SK-N-SH (cell line): ENCODE measurements at regions not wholly inside any gene's neighbourhood (a gene's known extent, or its start where the extent isn't known, plus 50 kb on each side); places are given as distances from the start of the nearest gene placed in this dataset.

Experiments
- CTCF ChIA-PET: fragments of 300-600, 350-600 bp; formaldehyde crosslinking; extraction: SDS; loops from one replicate; lab custom pipeline; 2021; lab: Yijun Ruan, JAX
- POLR2A ChIA-PET: fragments of 350-600 bp; sonication (Branson Sonifier 250); formaldehyde crosslinking; extraction: SDS; loops from one replicate; lab custom pipeline; 2020; ENCODE audit warnings: antibody characterized with exemption, inconsistent platforms; lab: Yijun Ruan, JAX
- DNase-seq: peaks from one replicate; pipeline ENCODE4 v3.0.0; 2012
- H2AFZ ChIP-seq: fragments of 200-600 bp; sonication (generic); 2 replicates; pipeline ENCODE4 v1.8.1; 2016; ENCODE audit warnings: antibody characterized with exemption, mild to moderate bottlenecking, low read depth
- H3F3A ChIP-seq: fragments of 200-600 bp; sonication (generic); replicated peaks from 2 replicates; pipeline ENCODE3; 2016; ENCODE audit warnings: antibody characterized with exemption, mild to moderate bottlenecking; ENCODE audit not compliant: insufficient read depth
- H3K27ac ChIP-seq, 2 experiments: fragments of 200-500 bp in 1 of 2; fragments of 200-600 bp in 1 of 2; sonication (Bioruptor generic) in 1 of 2; sonication (generic), shearing (Covaris generic) in 1 of 2; 2 replicates each; pipeline versions ENCODE4 v1.5.1 to v1.6.1; 2014 to 2016; ENCODE audit warnings: low read depth in 2 of 2, inconsistent platforms in 1 of 2, low read length in 1 of 2, mild to moderate bottlenecking in 1 of 2, mixed read lengths in 1 of 2
- H3K27me3 ChIP-seq: fragments of 200-600 bp; sonication (generic), shearing (Covaris generic); 2 replicates; pipeline ENCODE4 v1.6.1; 2016; ENCODE audit warnings: mixed run types; ENCODE audit not compliant: insufficient read depth
- H3K36me3 ChIP-seq, 2 experiments: fragments of 200-500 bp in 1 of 2; fragments of 200-600 bp in 1 of 2; sonication (Bioruptor generic) in 1 of 2; sonication (generic) in 1 of 2; replicated peaks in 1 of 2; 2 replicates each; pipeline versions ENCODE3 to v1.5.1; 2014 to 2016; ENCODE audit warnings: low read length in 1 of 2, mild to moderate bottlenecking in 1 of 2; ENCODE audit not compliant: insufficient read depth in 2 of 2, control insufficient read depth in 1 of 2
- H3K4me1 ChIP-seq, 2 experiments: fragments of 200-500 bp in 1 of 2; fragments of 200-600 bp in 1 of 2; sonication (Bioruptor generic) in 1 of 2; sonication (generic), shearing (Covaris generic) in 1 of 2; 2 replicates each; pipeline versions ENCODE4 v1.5.1 to v1.6.1; 2014 to 2016; ENCODE audit warnings: low read depth in 1 of 2, low read length in 1 of 2, mixed run types in 1 of 2; ENCODE audit not compliant: insufficient read depth in 2 of 2, control insufficient read depth in 1 of 2
- H3K4me2 ChIP-seq: fragments of 200-600 bp; sonication (generic), shearing (Covaris generic); 2 replicates; pipeline ENCODE4 v1.6.1; 2017; ENCODE audit warnings: mixed run types
- H3K4me3 ChIP-seq, 2 experiments: fragments of 200-500 bp in 1 of 2; fragments of 200-600 bp in 1 of 2; sonication (Bioruptor generic) in 1 of 2; sonication (generic), shearing (Covaris generic) in 1 of 2; 2 replicates each; pipeline versions ENCODE4 v1.5.1 to v1.8.1; 2014 to 2016; ENCODE audit warnings: low read depth in 2 of 2, inconsistent platforms in 1 of 2, low read length in 1 of 2, mild to moderate bottlenecking in 1 of 2, mixed read lengths in 1 of 2, moderate library complexity in 1 of 2
- H3K79me2 ChIP-seq: fragments of 200-600 bp; sonication (generic); 2 replicates; pipeline ENCODE4 v1.8.1; 2017; ENCODE audit warnings: mild to moderate bottlenecking; ENCODE audit not compliant: insufficient read depth
- H3K9ac ChIP-seq: fragments of 200-600 bp; sonication (generic); 2 replicates; pipeline ENCODE4 v1.6.1; 2017; ENCODE audit warnings: mixed run types
- H3K9me2 ChIP-seq: fragments of 200-600 bp; sonication (generic); 2 replicates; pipeline ENCODE4 v1.6.1; 2017; ENCODE audit warnings: mixed run types
- H3K9me3 ChIP-seq: fragments of 200-600 bp; sonication (generic); 2 replicates; pipeline ENCODE4 v1.6.1; 2017; ENCODE audit warnings: mixed run types, mild to moderate bottlenecking, moderate library complexity
- H4K20me1 ChIP-seq: fragments of 200-600 bp; sonication (generic); 2 replicates; pipeline ENCODE4 v1.6.1; 2017; ENCODE audit warnings: mild to moderate bottlenecking, mixed run types; ENCODE audit not compliant: insufficient read depth
- JUND ChIP-seq: IDR thresholded peaks from 2 replicates; pipeline ENCODE4 v1.4.0; 2012
- NFIC ChIP-seq: IDR thresholded peaks from 2 replicates; pipeline ENCODE4 v1.4.0; 2012; ENCODE audit warnings: borderline replicate concordance
- PBX3 ChIP-seq: IDR thresholded peaks from 2 replicates; pipeline ENCODE4; 2012
- POLR2AphosphoS5 ChIP-seq: IDR thresholded peaks from 2 replicates; pipeline ENCODE4 v1.6.1; 2012; ENCODE audit warnings: low read depth, low read length
- RAD21 ChIP-seq: IDR thresholded peaks from 2 replicates; pipeline ENCODE4 v1.6.1; 2012; ENCODE audit warnings: mild to moderate bottlenecking, low read length
- RFX5 ChIP-seq: IDR thresholded peaks from 2 replicates; pipeline ENCODE4 v1.6.1; 2012; ENCODE audit warnings: mild to moderate bottlenecking, improper control_type of control experiment, low read length
- RXRA ChIP-seq: IDR thresholded peaks from 2 replicates; pipeline ENCODE4 v1.4.0; 2012; ENCODE audit warnings: low read depth, mild to moderate bottlenecking, borderline replicate concordance
- SIN3A ChIP-seq: IDR thresholded peaks from 2 replicates; pipeline ENCODE4 v1.6.1; 2012; ENCODE audit warnings: low read depth, mild to moderate bottlenecking, low read length, moderate library complexity, borderline replicate concordance
- TAF1 ChIP-seq: IDR thresholded peaks from 2 replicates; pipeline ENCODE4 v1.6.1; 2012; ENCODE audit warnings: low read depth, mild to moderate bottlenecking, low read length, moderate library complexity, borderline replicate concordance
- TCF12 ChIP-seq: IDR thresholded peaks from 2 replicates; pipeline ENCODE4 v1.4.0; 2012
- TEAD4 ChIP-seq: IDR thresholded peaks from 2 replicates; pipeline ENCODE4 v1.4.0; 2012; ENCODE audit warnings: mild to moderate bottlenecking, borderline replicate concordance; ENCODE audit not compliant: insufficient read depth
- ZBTB33 ChIP-seq: IDR thresholded peaks from 2 replicates; pipeline ENCODE4 v1.4.0; 2012; ENCODE audit warnings: low read depth, borderline replicate concordance
- WGBS: methylation state at CpG from one replicate; pipeline ENCODE4 v1.1.6; 2017; ENCODE audit warnings: low lambda C conversion rate; 5-methylcytosine and 5-hydroxymethylcytosine counted together
- TF ChIP-seq, protein P1 (sequence below): fragments of 200-600 bp; sonication (generic); IDR thresholded peaks from 2 replicates; pipeline ENCODE4 v1.6.1; 2017; ENCODE audit warnings: antibody characterized with exemption, mild to moderate bottlenecking, moderate library complexity

DNA sequence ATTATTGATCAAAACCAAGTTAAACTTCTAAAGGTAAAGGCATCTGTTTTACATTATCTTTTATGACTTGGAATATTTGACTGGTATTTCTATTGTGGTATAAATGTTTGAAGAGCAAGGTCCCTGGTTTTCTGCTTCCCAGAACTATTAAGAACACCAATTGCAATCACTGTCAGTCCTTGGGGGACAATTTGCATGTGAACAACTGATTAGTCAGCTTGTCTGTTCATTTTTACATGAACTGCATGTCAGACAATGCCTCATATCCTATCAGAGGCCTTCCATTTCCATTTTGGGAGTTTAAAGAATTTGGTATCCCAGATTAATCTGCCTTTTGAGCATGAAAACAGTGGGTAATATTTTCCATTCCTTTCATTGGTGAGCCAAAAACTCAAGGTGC is 654.9 kb upstream of the USP24 start:
- H3K4me2 ChIP-seq: no peak overlapping the region
- no peaks in the 10 kb centered on the region for H3K9me2 ChIP-seq
- H3K79me2 ChIP-seq: no peaks in the 10 kb centered on the region
- H3K36me3 ChIP-seq: no peaks in the 10 kb centered on the region
- TF ChIP-seq, protein P1, sequence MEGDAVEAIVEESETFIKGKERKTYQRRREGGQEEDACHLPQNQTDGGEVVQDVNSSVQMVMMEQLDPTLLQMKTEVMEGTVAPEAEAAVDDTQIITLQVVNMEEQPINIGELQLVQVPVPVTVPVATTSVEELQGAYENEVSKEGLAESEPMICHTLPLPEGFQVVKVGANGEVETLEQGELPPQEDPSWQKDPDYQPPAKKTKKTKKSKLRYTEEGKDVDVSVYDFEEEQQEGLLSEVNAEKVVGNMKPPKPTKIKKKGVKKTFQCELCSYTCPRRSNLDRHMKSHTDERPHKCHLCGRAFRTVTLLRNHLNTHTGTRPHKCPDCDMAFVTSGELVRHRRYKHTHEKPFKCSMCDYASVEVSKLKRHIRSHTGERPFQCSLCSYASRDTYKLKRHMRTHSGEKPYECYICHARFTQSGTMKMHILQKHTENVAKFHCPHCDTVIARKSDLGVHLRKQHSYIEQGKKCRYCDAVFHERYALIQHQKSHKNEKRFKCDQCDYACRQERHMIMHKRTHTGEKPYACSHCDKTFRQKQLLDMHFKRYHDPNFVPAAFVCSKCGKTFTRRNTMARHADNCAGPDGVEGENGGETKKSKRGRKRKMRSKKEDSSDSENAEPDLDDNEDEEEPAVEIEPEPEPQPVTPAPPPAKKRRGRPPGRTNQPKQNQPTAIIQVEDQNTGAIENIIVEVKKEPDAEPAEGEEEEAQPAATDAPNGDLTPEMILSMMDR: no peak
- TF ChIP-seq RXRA: no peak
- TF ChIP-seq TEAD4: no peak
- TF ChIP-seq TCF12: peak; percentile 38; the same call in 1 of the 2 replicates
- no peak for TF ChIP-seq TAF1
- no peak for TF ChIP-seq SIN3A
- TF ChIP-seq, all 33 proteins: peak for 1
- Histone ChIP-seq H2AFZ (no peak overlapping the region), H3K9me3 (no peaks in the 10 kb centered on the region), H4K20me1 (no peaks in the 10 kb centered on the region), H3F3A (no peaks in the 10 kb centered on the region), H3K27ac (peak overlapping the region in 1 of 2 experiments; percentile 69; a peak in 2 of 4 replicates), H3K9ac (no peak overlapping the region), H3K4me3 (no peak overlapping the region), H3K4me1 (peaks cover 0 to 6% of the 10 kb centered on the region in 2 experiments; a peak in 2 of 4 replicates), H3K27me3 (no peaks in the 10 kb centered on the region)
- ChIA-PET POLR2A (no interaction called here), CTCF (no interaction called here)
- no peak for DNase-seq

- no peak for DNase-seq
- Histone ChIP-seq H3K79me2 (no peaks in the 10 kb centered on the region), H2AFZ (no peak overlapping the region), H3K4me2 (no peak overlapping the region), H3F3A (no peaks in the 10 kb centered on the region), H3K36me3 (no peaks in the 10 kb centered on the region), H4K20me1 (no peaks in the 10 kb centered on the region), H3K9me3 (no peaks in the 10 kb centered on the region), H3K9me2 (no peaks in the 10 kb centered on the region), H3K27ac (peak overlapping the region in 1 of 2 experiments; percentile 44; a peak in 1 of 4 replicates), H3K9ac (no peak overlapping the region), H3K4me1 (peaks cover 0 to 6% of the 10 kb centered on the region in 2 experiments; a peak in 2 of 4 replicates), H3K4me3 (no peak overlapping the region), H3K27me3 (no peaks in the 10 kb centered on the region)
- WGBS: 64% methylated on average over 1 of the region's 1 CpG
- TF ChIP-seq PBX3 (0 out of 2 replicates have a peak, but pooled peaks have one; percentile 2), TEAD4 (no peak)
- ChIA-PET CTCF (interaction anchor here (0.5 kb wide), 1 partner anchor 97 kb away, joined by 3 read pairs; no protein-coding TSS in a partner anchor), POLR2A (no interaction called here)
Measured at GRCh38 chr1:55869065-55869464, 653.9 kb upstream of the USP24 start.

- Histone ChIP-seq H3K4me3 (no peak overlapping the region), H4K20me1 (no peaks in the 10 kb centered on the region), H3K4me2 (no peak overlapping the region), H2AFZ (no peak overlapping the region), H3F3A (no peaks in the 10 kb centered on the region), H3K36me3 (no peaks in the 10 kb centered on the region), H3K27me3 (no peaks in the 10 kb centered on the region), H3K79me2 (no peaks in the 10 kb centered on the region), H3K9ac (no peak overlapping the region), H3K4me1 (peaks cover 0 to 6% of the 10 kb centered on the region in 2 experiments; a peak in 2 of 4 replicates), H3K9me2 (no peaks in the 10 kb centered on the region), H3K27ac (peak overlapping the region in 1 of 2 experiments; percentile 69; a peak in 2 of 4 replicates), H3K9me3 (no peaks in the 10 kb centered on the region)
- WGBS: 59% methylated on average over 2 of the region's 2 CpGs
- DNase-seq: no peak
- TF ChIP-seq POLR2AphosphoS5 (no peak), JUND (no peak), NFIC (no peak), RAD21 (peak; percentile 26; the same call in 1 of the 2 replicates), RFX5 (no peak), ZBTB33 (no peak)
- ChIA-PET POLR2A (no interaction called here), CTCF (interaction anchor here (0.9 kb wide), 1 partner anchor 12 kb away, joined by 3 read pairs; no protein-coding TSS in a partner anchor)
Measured at GRCh38 chr1:55868026-55868425, 652.9 kb upstream of the USP24 start.
